Kidney (tissue), 13 donors: ENCODE measurements at regions not wholly inside any gene's neighbourhood (a gene's known extent, or its start where the extent isn't known, plus 50 kb on each side); places are given as distances from the start of the nearest gene placed in this dataset.

ENCODE experiments used
- DNase-seq, 5 donors: peaks; one replicate each; pipeline ENCODE4 v3.0.0-alpha.2; 2013 to 2020
- FAIRE-seq: peaks from 2 replicates; lab custom pipeline; 2012; peaks lifted over from hg19 to GRCh38; lab: Jason Lieb, UNC
- H3K27ac ChIP-seq, 2 donors: one replicate each; pipeline ENCODE4 v1.7.0; 2013; ENCODE audit warnings: low read depth in 2 of 2, low read length in 2 of 2, inconsistent platforms in 1 of 2
- H3K27me3 ChIP-seq: one replicate; pipeline ENCODE4 v1.7.1; 2013; ENCODE audit warnings: low read length, inconsistent platforms; ENCODE audit not compliant: control insufficient read depth, insufficient read depth
- H3K36me3 ChIP-seq, 3 donors: one replicate each; pipeline versions ENCODE4 v1.7.0 to v1.7.1; 2013; ENCODE audit warnings: low read length in 3 of 3, control low read depth in 1 of 3, inconsistent platforms in 1 of 3; ENCODE audit not compliant: insufficient read depth in 3 of 3, control insufficient read depth in 2 of 3
- H3K4me1 ChIP-seq, 3 donors: one replicate each; pipeline versions ENCODE4 v1.7.0 to v1.7.1; 2013; ENCODE audit warnings: low read length in 3 of 3, inconsistent platforms in 1 of 3, low read depth in 1 of 3; ENCODE audit not compliant: control insufficient read depth in 2 of 3, insufficient read depth in 2 of 3
- H3K4me3 ChIP-seq, 3 donors: one replicate each; pipeline versions ENCODE4 v1.7.0 to v1.8.1; 2013; ENCODE audit warnings: low read length in 3 of 3, control low read depth in 1 of 3, inconsistent platforms in 1 of 3
- H3K9ac ChIP-seq, 3 donors: one replicate each; pipeline versions ENCODE4 v1.7.0 to v1.7.1; 2013; ENCODE audit warnings: low read length in 3 of 3, control low read depth in 1 of 3, inconsistent platforms in 1 of 3
- H3K9me3 ChIP-seq, 3 donors: one replicate each; pipeline versions ENCODE4 v1.7.0 to v1.7.1; 2013; ENCODE audit warnings: low read length in 3 of 3, control low read depth in 1 of 3, inconsistent platforms in 1 of 3; ENCODE audit not compliant: control insufficient read depth in 2 of 3, insufficient read depth in 1 of 3
- CTCF ChIP-seq: IDR thresholded peaks from 3 replicates; pipeline ENCODE4 v1.5.1; 2012; ENCODE audit warnings: mild to moderate bottlenecking, moderate library complexity, borderline replicate concordance; ENCODE audit not compliant: insufficient read depth; ENCODE audit errors: extremely low read depth
- intact Hi-C: fragments of 100-400 bp; cut with DNase I; formaldehyde crosslinking; loops from one replicate; pipeline ENCODE4 v1.11.1; 2022
- donor health status: control.
- donor health status: control.
- donor health status: control.
- donor health status: control.
- donor health status: control.
- donor health status: DM: yes; HTN: yes; CAD: no.
- donor health status: Normal renal cell carcinoma (clear cell type).

GRCh38 chr7:114048386-114049235 lies 129.8 kb upstream of the PPP1R3A start:
- DNase-seq (peak in 1 of 5 donors; percentile 3), FAIRE-seq (no peak)
- H3K27me3 ChIP-seq = no peaks in the 10 kb centered on the region
- TF ChIP-seq CTCF = no peak
- intact Hi-C loops = no loop called here
- peak overlapping the region in 2 of 3 donors; percentile 57 to 64 for H3K4me3 ChIP-seq
- no peak overlapping the region for H3K9ac ChIP-seq
- no peaks in the 10 kb centered on the region for H3K36me3 ChIP-seq
- no peak overlapping the region for H3K27ac ChIP-seq
- H3K9me3 ChIP-seq = no peaks in the 10 kb centered on the region
- H3K4me1 ChIP-seq = no peaks in the 10 kb centered on the region

GRCh38 chr7:114047889-114048288 lies 129.1 kb upstream of the PPP1R3A start:
- no peak overlapping the region for H3K9ac ChIP-seq
- DNase-seq (no peak), FAIRE-seq (no peak)
- H3K27me3 ChIP-seq = no peaks in the 10 kb centered on the region
- H3K36me3 ChIP-seq = no peaks in the 10 kb centered on the region
- TF ChIP-seq CTCF = no peak
- intact Hi-C loops = no loop called here
- peak overlapping the region in 2 of 3 donors; percentile 57 to 64 for H3K4me3 ChIP-seq
- H3K27ac ChIP-seq = no peak overlapping the region
- H3K4me1 ChIP-seq = no peaks in the 10 kb centered on the region
- no peaks in the 10 kb centered on the region for H3K9me3 ChIP-seq

- no peaks in the 10 kb centered on the region for H3K36me3 ChIP-seq
- no peak for TF ChIP-seq CTCF
- no peaks in the 10 kb centered on the region for H3K27me3 ChIP-seq
- intact Hi-C loops = no loop called here
- no peaks in the 10 kb centered on the region for H3K4me1 ChIP-seq
- H3K27ac ChIP-seq = no peak overlapping the region
- H3K9me3 ChIP-seq = no peaks in the 10 kb centered on the region
- FAIRE-seq (no peak), DNase-seq (no peak)
- no peak overlapping the region for H3K4me3 ChIP-seq
- no peak overlapping the region for H3K9ac ChIP-seq
These were observed 114.7 kb upstream of the PPP1R3A start for GRCh38 chr7:114033475-114033874.
